K562 (cell line): ENCODE measurements at regions not wholly inside any gene's neighbourhood (a gene's known extent, or its start where the extent isn't known, plus 50 kb on each side); places are given as distances from the start of the nearest gene placed in this dataset.
"Not testable (repeated sequence)": the region's sequence is repeated elsewhere in the genome, so short reads cannot be mapped to it uniquely, and the experiment has no call there.

Experiments used
- CEBPB ChIP-seq: fragments of 450-650 bp; IDR thresholded peaks from 2 replicates; pipeline ENCODE4 v1.6.1; 2016; ENCODE audit warnings: missing genetic modification characterization, missing compliant biosample characterization
- GATAD2A ChIP-seq: fragments of 450-650 bp; IDR thresholded peaks from 2 replicates; pipeline ENCODE4 v1.6.1; 2017
- NR2C2 ChIP-seq, 2 experiments: fragments of 200-800 bp in 1 of 2; sonication (Bioruptor generic) in 1 of 2; sonication (generic) in 1 of 2; formaldehyde crosslinking in 1 of 2; IDR thresholded peaks; 2 replicates each; pipeline versions ENCODE4 v1.6.1 to v1.8.0; 2016 to 2022; ENCODE audit warnings: mild to moderate bottlenecking in 1 of 2, missing compliant biosample characterization in 1 of 2, missing genetic modification characterization in 1 of 2, missing genetic modification reagents in 1 of 2
- NRF1 ChIP-seq, 2 experiments: fragments of 450-650 bp; IDR thresholded peaks in 1 of 2; conservative IDR thresholded peaks in 1 of 2; 2 replicates each; pipeline ENCODE4 v1.6.1; 2014; ENCODE audit warnings: mild to moderate bottlenecking in 2 of 2
- ZNF24 ChIP-seq: fragments of 450-650 bp; IDR thresholded peaks from 2 replicates; pipeline ENCODE4 v1.6.1; 2016
- ZSCAN29 ChIP-seq: fragments of 450-650 bp; IDR thresholded peaks from 2 replicates; pipeline ENCODE4 v1.6.1; 2017
- TF ChIP-seq, protein P1 (sequence below): fragments of 450-650 bp; formaldehyde crosslinking; IDR thresholded peaks from 2 replicates; pipeline ENCODE4 v1.4.0; 2022; ENCODE audit warnings: mild to moderate bottlenecking, moderate library complexity
- TF ChIP-seq, protein P2 (sequence below): sonication (generic); formaldehyde crosslinking; IDR thresholded peaks from 2 replicates; pipeline ENCODE4 v1.8.1; 2023; ENCODE audit warnings: mild to moderate bottlenecking, missing genetic modification reagents
- TF ChIP-seq, protein P3 (sequence below), 3 experiments: IDR thresholded peaks in 2 of 3; conservative IDR thresholded peaks in 1 of 3; 2 replicates each; pipeline ENCODE4 v1.5.1; 2011 to 2012; ENCODE audit warnings: low read length in 3 of 3, mild to moderate bottlenecking in 3 of 3, control low read depth in 2 of 3, improper control_type of control experiment in 1 of 3, inconsistent platforms in 1 of 3, low read depth in 1 of 3, mixed read lengths in 1 of 3, moderate library complexity in 1 of 3; ENCODE audit not compliant: insufficient read depth in 2 of 3

DNA sequence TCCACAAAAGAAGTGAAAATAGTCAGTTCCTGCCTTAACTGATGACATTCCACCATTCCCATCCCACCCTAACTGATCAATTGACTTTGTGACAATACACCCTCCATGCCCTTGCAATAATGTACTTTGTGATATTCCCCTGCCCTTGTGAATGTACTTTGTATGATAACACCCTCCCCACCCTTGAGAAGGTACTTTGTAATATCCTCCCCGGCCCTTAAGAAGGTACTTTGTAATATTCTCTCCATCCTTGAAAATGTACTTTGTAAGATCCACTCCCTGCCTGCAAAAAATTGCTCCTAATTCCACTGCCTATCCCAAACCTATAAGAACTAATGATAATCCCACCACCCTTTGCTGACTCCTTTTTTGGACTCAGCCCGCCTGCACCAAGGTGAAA lies 771.3 kb downstream of the TENT5A start:
- TF ChIP-seq GATAD2A; NRF1 (conservative IDR thresholded peaks at IDR 0.05 in 1 of 2, IDR thresholded peaks at IDR 0.05 in 1 of 2); NR2C2 (CRISPR knock-in tag; IDR thresholded peaks at IDR 0.05); NR2C2 (tag; IDR thresholded peaks at IDR 0.05); CEBPB (tag); ZNF24; ZSCAN29: not testable (repeated sequence)
- TF ChIP-seq, protein P1, sequence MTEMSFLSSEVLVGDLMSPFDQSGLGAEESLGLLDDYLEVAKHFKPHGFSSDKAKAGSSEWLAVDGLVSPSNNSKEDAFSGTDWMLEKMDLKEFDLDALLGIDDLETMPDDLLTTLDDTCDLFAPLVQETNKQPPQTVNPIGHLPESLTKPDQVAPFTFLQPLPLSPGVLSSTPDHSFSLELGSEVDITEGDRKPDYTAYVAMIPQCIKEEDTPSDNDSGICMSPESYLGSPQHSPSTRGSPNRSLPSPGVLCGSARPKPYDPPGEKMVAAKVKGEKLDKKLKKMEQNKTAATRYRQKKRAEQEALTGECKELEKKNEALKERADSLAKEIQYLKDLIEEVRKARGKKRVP = not testable (repeated sequence)
- TF ChIP-seq, protein P2, sequence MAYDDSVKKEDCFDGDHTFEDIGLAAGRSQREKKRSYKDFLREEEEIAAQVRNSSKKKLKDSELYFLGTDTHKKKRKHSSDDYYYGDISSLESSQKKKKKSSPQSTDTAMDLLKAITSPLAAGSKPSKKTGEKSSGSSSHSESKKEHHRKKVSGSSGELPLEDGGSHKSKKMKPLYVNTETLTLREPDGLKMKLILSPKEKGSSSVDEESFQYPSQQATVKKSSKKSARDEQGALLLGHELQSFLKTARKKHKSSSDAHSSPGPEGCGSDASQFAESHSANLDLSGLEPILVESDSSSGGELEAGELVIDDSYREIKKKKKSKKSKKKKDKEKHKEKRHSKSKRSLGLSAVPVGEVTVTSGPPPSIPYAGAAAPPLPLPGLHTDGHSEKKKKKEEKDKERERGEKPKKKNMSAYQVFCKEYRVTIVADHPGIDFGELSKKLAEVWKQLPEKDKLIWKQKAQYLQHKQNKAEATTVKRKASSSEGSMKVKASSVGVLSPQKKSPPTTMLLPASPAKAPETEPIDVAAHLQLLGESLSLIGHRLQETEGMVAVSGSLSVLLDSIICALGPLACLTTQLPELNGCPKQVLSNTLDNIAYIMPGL (CRISPR knock-in tag) = not testable (repeated sequence)
- TF ChIP-seq, protein P3, sequence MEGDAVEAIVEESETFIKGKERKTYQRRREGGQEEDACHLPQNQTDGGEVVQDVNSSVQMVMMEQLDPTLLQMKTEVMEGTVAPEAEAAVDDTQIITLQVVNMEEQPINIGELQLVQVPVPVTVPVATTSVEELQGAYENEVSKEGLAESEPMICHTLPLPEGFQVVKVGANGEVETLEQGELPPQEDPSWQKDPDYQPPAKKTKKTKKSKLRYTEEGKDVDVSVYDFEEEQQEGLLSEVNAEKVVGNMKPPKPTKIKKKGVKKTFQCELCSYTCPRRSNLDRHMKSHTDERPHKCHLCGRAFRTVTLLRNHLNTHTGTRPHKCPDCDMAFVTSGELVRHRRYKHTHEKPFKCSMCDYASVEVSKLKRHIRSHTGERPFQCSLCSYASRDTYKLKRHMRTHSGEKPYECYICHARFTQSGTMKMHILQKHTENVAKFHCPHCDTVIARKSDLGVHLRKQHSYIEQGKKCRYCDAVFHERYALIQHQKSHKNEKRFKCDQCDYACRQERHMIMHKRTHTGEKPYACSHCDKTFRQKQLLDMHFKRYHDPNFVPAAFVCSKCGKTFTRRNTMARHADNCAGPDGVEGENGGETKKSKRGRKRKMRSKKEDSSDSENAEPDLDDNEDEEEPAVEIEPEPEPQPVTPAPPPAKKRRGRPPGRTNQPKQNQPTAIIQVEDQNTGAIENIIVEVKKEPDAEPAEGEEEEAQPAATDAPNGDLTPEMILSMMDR (IDR thresholded peaks at IDR 0.05 in 2 of 3, conservative IDR thresholded peaks at IDR 0.05 in 1 of 3; ENCODE audit: insufficient read depth in 2 of 3, low read depth in 1 of 3, low read length in 3 of 3) = not testable (repeated sequence)
